ENCODE measurements at regions not wholly inside any gene's neighbourhood (a gene's known extent, or its start where the extent isn't known, plus 50 kb on each side); places are given as distances from the start of the nearest gene placed in this dataset.
"Not testable (repeated sequence)": the region's sequence is repeated elsewhere in the genome, so short reads cannot be mapped to it uniquely, and the experiment has no call there.

GRCh38 chr1:95636897-95637296 is 402.9 kb downstream of the RWDD3 start:
- TF ChIP-seq, protein P1, sequence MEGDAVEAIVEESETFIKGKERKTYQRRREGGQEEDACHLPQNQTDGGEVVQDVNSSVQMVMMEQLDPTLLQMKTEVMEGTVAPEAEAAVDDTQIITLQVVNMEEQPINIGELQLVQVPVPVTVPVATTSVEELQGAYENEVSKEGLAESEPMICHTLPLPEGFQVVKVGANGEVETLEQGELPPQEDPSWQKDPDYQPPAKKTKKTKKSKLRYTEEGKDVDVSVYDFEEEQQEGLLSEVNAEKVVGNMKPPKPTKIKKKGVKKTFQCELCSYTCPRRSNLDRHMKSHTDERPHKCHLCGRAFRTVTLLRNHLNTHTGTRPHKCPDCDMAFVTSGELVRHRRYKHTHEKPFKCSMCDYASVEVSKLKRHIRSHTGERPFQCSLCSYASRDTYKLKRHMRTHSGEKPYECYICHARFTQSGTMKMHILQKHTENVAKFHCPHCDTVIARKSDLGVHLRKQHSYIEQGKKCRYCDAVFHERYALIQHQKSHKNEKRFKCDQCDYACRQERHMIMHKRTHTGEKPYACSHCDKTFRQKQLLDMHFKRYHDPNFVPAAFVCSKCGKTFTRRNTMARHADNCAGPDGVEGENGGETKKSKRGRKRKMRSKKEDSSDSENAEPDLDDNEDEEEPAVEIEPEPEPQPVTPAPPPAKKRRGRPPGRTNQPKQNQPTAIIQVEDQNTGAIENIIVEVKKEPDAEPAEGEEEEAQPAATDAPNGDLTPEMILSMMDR (IDR thresholded peaks at IDR 0.05), result no peak
- Mint-ChIP-seq H3K4me1 (ENCODE audit: low read depth) (no peaks in the 10 kb centered on the region), H3K36me3 (ENCODE audit: low read depth) (no peaks in the 10 kb centered on the region), H3K27me3 (ENCODE audit: insufficient read depth) (no peaks in the 10 kb centered on the region; the same call in 1 of the 2 replicates), H3K4me3 (no peak overlapping the region), H3K9me3 (peaks cover 22% of the 10 kb centered on the region), H3K27ac (no peak overlapping the region)
- DNase-seq, result no peak

DNA sequence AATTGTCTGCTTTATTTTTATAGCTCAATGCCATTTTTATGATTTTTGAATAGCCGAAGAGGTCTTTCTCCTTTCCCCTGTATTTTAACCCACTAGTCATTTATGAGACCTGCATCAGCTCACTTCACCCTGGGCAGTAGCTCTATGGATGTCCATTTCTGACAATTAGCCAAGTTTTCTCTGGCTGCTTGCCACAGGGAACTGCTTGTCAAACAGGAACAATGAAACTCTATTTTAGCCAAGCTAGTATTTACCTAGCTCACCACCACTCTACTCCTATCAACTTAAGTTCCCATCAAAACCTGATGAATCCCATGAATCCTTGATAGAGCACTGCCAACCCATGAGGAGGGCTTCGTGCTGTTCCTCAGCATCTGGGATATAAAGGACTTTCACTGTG is 406.7 kb downstream of the RWDD3 start:
- Mint-ChIP-seq H3K27me3 (ENCODE audit: insufficient read depth) (no peaks in the 10 kb centered on the region; the same call in 1 of the 2 replicates), H3K36me3 (ENCODE audit: low read depth) (no peaks in the 10 kb centered on the region), H3K9me3 (peaks cover 41% of the 10 kb centered on the region), H3K27ac (no peak overlapping the region), H3K4me3 (no peak overlapping the region), H3K4me1 (ENCODE audit: low read depth) (no peaks in the 10 kb centered on the region)
- TF ChIP-seq, protein P1 (IDR thresholded peaks at IDR 0.05), result no peak
- DNase-seq, result no peak

DNA sequence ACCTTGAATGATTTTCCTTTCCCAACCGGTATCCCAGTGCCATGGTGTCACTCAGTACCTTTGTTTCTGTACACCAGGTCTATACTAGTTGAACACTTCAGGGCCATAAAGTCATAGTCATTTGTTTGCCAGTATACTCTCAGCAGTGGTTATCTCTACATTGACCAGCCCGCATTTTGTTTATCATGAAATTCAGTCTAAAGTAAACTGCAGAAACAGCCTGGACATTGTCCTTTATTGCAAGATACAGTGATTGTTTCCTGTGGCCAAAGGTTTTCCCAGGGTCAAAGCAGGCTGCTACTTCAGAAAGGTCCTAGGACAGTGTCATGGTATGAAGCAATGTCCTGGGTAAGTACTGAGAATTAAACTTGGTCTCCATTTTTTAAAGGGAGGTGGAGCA is 407.4 kb downstream of the RWDD3 start:
- no peaks in the 10 kb centered on the region for H3K4me1 Mint-ChIP-seq (ENCODE audit: low read depth)
- DNase-seq, result no peak
- no peaks in the 10 kb centered on the region; the same call in 1 of the 2 replicates for H3K27me3 Mint-ChIP-seq (ENCODE audit: insufficient read depth)
- no peaks in the 10 kb centered on the region for H3K36me3 Mint-ChIP-seq (ENCODE audit: low read depth)
- no peak overlapping the region for H3K27ac Mint-ChIP-seq
- TF ChIP-seq, protein P1 (IDR thresholded peaks at IDR 0.05), result no peak
- H3K9me3 Mint-ChIP-seq, result peaks cover 44% of the 10 kb centered on the region
- no peak overlapping the region for H3K4me3 Mint-ChIP-seq

GRCh38 chr1:95642035-95642434 is 408.0 kb downstream of the RWDD3 start:
- DNase-seq, result no peak
- Mint-ChIP-seq H3K27ac (no peak overlapping the region), H3K9me3 (peaks cover 48% of the 10 kb centered on the region), H3K4me3 (no peak overlapping the region), H3K27me3 (ENCODE audit: insufficient read depth) (no peaks in the 10 kb centered on the region; the same call in 1 of the 2 replicates), H3K36me3 (ENCODE audit: low read depth) (no peaks in the 10 kb centered on the region), H3K4me1 (ENCODE audit: low read depth) (no peaks in the 10 kb centered on the region)
- TF ChIP-seq, protein P1 (IDR thresholded peaks at IDR 0.05), result no peak

DNA sequence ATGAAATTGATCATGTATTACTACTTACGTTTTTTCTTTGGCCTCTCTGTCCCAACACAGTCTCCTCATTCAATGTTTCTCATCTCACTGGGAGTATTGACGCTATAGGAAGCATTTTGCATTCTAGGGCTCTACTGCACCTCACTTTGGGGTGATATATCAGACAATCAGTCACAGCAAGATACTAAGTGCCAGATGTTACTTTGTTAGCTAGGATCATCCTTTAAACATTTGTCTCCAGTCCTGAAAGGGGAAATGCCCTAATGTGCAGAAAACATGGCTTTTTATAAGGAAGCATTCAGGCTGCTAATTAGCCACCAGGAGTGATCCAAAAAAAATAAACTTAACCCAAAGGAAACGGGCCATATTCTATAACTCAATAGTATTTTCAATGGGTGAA is 409.1 kb downstream of the RWDD3 start:
- H3K4me3 Mint-ChIP-seq, result no peak overlapping the region
- no peaks in the 10 kb centered on the region for H3K4me1 Mint-ChIP-seq (ENCODE audit: low read depth)

GRCh38 chr1:95645126-95645525 is 411.1 kb downstream of the RWDD3 start:
- not testable (repeated sequence) for H3K27ac Mint-ChIP-seq; H3K27me3 Mint-ChIP-seq (ENCODE audit: insufficient read depth); DNase-seq; H3K36me3 Mint-ChIP-seq (ENCODE audit: low read depth); H3K4me1 Mint-ChIP-seq (ENCODE audit: low read depth); H3K4me3 Mint-ChIP-seq
- H3K9me3 Mint-ChIP-seq, result peaks cover 44% of the 10 kb centered on the region

More for the DNA sequence above, 409.1 kb downstream of the RWDD3 start:
- TF ChIP-seq, protein P1 (IDR thresholded peaks at IDR 0.05), result no peak
- Mint-ChIP-seq H3K9me3 (peaks cover 39% of the 10 kb centered on the region), H3K27me3 (ENCODE audit: insufficient read depth) (no peaks in the 10 kb centered on the region; the same call in 1 of the 2 replicates), H3K36me3 (ENCODE audit: low read depth) (no peaks in the 10 kb centered on the region), H3K27ac (no peak overlapping the region)
- DNase-seq, result no peak
